ENCODE measurements at regions not wholly inside any gene's neighbourhood (a gene's known extent, or its start where the extent isn't known, plus 50 kb on each side); places are given as distances from the start of the nearest gene placed in this dataset.

DNA sequence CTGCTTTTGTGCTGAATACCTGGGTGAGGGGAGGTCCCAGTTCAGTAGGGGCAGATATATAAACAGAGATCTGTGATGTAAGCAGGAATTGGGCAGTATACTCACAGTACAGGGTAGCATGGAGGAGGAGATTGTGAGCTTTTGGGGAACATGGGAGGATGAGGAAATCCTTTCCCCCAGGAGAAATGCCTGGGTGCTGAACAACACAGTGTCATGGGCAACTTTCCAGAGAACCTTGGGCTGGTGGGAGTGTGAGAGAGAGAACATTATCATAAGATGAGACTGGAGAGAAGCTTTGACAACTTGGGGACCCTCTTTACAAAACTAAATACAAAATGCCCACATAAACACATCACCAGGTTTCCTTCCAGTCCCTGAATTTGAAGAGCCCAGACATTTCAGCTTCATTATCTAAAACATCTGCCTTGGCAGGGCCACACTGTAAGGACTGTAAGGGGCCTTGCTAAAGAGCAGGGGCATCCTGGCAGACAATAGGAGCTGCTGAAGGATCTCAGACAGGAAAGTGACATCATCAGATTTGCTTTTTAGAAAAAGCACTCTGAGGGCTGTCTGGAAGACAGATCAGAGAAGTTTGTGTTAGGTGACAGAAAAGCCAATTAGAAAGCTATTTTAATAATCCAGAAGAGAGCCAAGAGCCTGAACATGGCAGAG is 105.1 kb upstream of the FOXN2 start:
- no peaks in the 10 kb centered on the region for H3K36me3 Mint-ChIP-seq
- no peak for DNase-seq (ENCODE audit: low spot score in 2 of 2, unreplicated experiment in 2 of 2)
- TF ChIP-seq, protein P1, sequence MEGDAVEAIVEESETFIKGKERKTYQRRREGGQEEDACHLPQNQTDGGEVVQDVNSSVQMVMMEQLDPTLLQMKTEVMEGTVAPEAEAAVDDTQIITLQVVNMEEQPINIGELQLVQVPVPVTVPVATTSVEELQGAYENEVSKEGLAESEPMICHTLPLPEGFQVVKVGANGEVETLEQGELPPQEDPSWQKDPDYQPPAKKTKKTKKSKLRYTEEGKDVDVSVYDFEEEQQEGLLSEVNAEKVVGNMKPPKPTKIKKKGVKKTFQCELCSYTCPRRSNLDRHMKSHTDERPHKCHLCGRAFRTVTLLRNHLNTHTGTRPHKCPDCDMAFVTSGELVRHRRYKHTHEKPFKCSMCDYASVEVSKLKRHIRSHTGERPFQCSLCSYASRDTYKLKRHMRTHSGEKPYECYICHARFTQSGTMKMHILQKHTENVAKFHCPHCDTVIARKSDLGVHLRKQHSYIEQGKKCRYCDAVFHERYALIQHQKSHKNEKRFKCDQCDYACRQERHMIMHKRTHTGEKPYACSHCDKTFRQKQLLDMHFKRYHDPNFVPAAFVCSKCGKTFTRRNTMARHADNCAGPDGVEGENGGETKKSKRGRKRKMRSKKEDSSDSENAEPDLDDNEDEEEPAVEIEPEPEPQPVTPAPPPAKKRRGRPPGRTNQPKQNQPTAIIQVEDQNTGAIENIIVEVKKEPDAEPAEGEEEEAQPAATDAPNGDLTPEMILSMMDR (IDR thresholded peaks at IDR 0.05; ENCODE audit: unreplicated experiment): no peak
- H3K4me1 Mint-ChIP-seq: peaks cover 7% of the 10 kb centered on the region
- no peaks in the 10 kb centered on the region for H3K27me3 Mint-ChIP-seq (ENCODE audit: low read depth)
- no peaks in the 10 kb centered on the region for H3K9me3 Mint-ChIP-seq
- H3K27ac Mint-ChIP-seq: no peak overlapping the region
- H3K4me3 Mint-ChIP-seq: no peak overlapping the region

DNA sequence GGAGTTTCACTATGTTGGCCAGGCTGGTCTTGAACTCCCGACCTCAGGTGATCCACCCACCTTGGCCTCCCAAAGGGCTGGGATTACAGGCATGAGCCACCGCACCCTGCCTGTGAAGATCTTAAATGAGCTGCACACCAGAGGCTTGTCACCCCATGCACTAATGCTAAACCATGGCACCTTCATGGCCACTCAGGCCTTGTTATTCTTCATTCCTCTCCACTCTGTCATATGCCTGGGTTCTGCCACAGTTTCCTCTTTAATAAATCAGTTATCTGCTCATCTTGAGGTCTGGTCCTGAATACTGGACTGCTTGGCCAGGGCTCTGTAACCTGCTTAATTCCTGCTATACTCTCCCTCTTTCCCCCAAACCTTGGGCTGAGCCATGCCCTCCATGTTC is 104.3 kb upstream of the FOXN2 start:
- no peaks in the 10 kb centered on the region for H3K36me3 Mint-ChIP-seq
- H3K27me3 Mint-ChIP-seq (ENCODE audit: low read depth): no peaks in the 10 kb centered on the region
- no peak overlapping the region for H3K4me3 Mint-ChIP-seq
- no peak overlapping the region for H3K27ac Mint-ChIP-seq
- H3K9me3 Mint-ChIP-seq: no peaks in the 10 kb centered on the region
- peaks cover 7% of the 10 kb centered on the region for H3K4me1 Mint-ChIP-seq
- TF ChIP-seq, protein P1 (IDR thresholded peaks at IDR 0.05; ENCODE audit: unreplicated experiment): no peak
- DNase-seq (ENCODE audit: low spot score in 2 of 2, unreplicated experiment in 2 of 2): no peak

DNA sequence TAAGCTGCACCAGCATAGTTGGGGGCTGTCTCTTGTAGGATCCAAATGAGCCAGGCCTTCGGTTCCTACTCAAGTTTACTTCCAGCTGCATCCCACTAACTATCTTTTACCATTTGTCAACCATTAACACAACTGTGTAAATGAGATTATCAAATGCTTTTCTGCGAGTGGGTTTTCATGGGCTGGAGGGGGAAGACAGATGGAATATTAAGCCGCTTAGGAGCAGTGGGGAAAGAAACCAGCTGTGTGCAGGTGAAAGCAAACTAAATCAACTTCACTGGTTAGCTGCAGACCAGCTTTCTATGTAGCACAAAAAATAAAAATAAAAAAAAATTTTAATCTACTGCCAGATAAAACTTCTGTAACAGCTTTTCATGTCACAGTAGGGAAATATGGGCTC is 100.8 kb upstream of the FOXN2 start:
- no peaks in the 10 kb centered on the region for H3K36me3 Mint-ChIP-seq
- no peaks in the 10 kb centered on the region for H3K27me3 Mint-ChIP-seq (ENCODE audit: low read depth)
- peaks cover 3% of the 10 kb centered on the region for H3K9me3 Mint-ChIP-seq
- TF ChIP-seq, protein P1 (IDR thresholded peaks at IDR 0.05; ENCODE audit: unreplicated experiment): no peak
- peaks cover 7% of the 10 kb centered on the region for H3K4me1 Mint-ChIP-seq
- no peak overlapping the region for H3K4me3 Mint-ChIP-seq
- H3K27ac Mint-ChIP-seq: no peak overlapping the region
- no peak for DNase-seq (ENCODE audit: low spot score in 2 of 2, unreplicated experiment in 2 of 2)

DNA sequence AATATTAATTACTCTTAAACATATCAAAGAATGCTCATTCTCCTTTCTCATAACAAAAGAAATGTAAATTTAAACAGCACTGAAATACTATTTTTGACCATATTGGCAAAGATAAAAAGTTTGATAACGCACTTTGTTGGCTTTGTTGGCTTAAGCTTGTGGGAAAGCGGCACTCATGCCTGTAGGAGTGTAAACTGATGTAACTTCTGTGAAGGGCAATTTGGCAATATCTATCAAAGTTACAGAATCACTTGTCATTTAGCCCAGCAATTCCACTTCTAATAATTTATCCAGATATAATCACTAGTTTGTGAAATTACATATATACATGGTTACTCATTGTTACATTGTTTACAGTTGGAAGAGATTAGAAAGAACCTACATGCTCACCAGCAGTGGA is 96.3 kb upstream of the FOXN2 start:
- Mint-ChIP-seq H3K4me3 (no peak overlapping the region), H3K27ac (no peak overlapping the region), H3K27me3 (ENCODE audit: low read depth) (no peaks in the 10 kb centered on the region), H3K36me3 (no peaks in the 10 kb centered on the region), H3K4me1 (no peaks in the 10 kb centered on the region), H3K9me3 (peaks cover 3% of the 10 kb centered on the region)
- DNase-seq (ENCODE audit: low spot score in 2 of 2, unreplicated experiment in 2 of 2): no peak
- TF ChIP-seq, protein P1 (IDR thresholded peaks at IDR 0.05; ENCODE audit: unreplicated experiment): no peak

DNA sequence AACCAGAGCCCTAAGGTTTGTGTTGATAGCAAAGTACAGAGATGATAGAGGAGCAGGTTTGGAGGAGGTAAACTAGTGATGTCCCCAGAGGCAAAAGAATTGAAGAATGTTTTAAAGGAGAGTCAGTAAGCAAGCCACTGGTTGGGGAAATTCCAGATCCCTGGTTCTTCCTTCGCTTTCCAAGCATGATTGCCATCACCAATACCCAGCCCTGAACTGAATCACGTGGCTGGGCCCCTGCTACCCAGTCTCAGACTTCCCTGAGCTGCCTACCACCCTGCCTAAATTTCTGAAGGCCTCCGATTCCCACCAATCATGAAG is 95.3 kb upstream of the FOXN2 start:
- TF ChIP-seq, protein P1 (IDR thresholded peaks at IDR 0.05; ENCODE audit: unreplicated experiment): no peak
- no peaks in the 10 kb centered on the region for H3K4me1 Mint-ChIP-seq
- no peak for DNase-seq (ENCODE audit: low spot score in 2 of 2, unreplicated experiment in 2 of 2)
- H3K9me3 Mint-ChIP-seq: peaks cover 3% of the 10 kb centered on the region
- H3K27me3 Mint-ChIP-seq (ENCODE audit: low read depth): no peaks in the 10 kb centered on the region
- no peak overlapping the region for H3K4me3 Mint-ChIP-seq
- H3K36me3 Mint-ChIP-seq: no peaks in the 10 kb centered on the region
- H3K27ac Mint-ChIP-seq: no peak overlapping the region
